GM12864 (cell line): ENCODE measurements at regions not wholly inside any gene's neighbourhood (a gene's known extent, or its start where the extent isn't known, plus 50 kb on each side); places are given as distances from the start of the nearest gene placed in this dataset.

ENCODE experiments used
- DNase-seq: peaks from one replicate; pipeline ENCODE4 v3.0.0-alpha.2; 2011; ENCODE audit warnings: low read depth
- H3K4me3 ChIP-seq: 2 replicates; pipeline ENCODE4 v1.5.1; 2011; ENCODE audit warnings: mild to moderate bottlenecking, low read depth, low read length, control low read depth
- CTCF ChIP-seq: IDR thresholded peaks from 2 replicates; pipeline ENCODE4 v1.5.1; 2011; ENCODE audit warnings: low read depth, mild to moderate bottlenecking, moderate library complexity, low read length, control low read depth, inconsistent platforms; ENCODE audit errors: missing control alignments

- H3K4me3 ChIP-seq = no peak overlapping the region
- TF ChIP-seq CTCF = no peak
- peak; percentile 15 for DNase-seq
These were observed 258.7 kb upstream of the TGFBR2 start for GRCh38 chr3:30347679-30348216.

- H3K4me3 ChIP-seq = no peak overlapping the region
- DNase-seq = no peak
- TF ChIP-seq CTCF = no peak
These were observed 256.9 kb upstream of the TGFBR2 start for GRCh38 chr3:30349507-30349906.

GRCh38 chr3:30350011-30350410 is 256.4 kb upstream of the TGFBR2 start:
- no peak for TF ChIP-seq CTCF
- no peak for DNase-seq
- H3K4me3 ChIP-seq = no peak overlapping the region

GRCh38 chr3:30350901-30351300 is 255.5 kb upstream of the TGFBR2 start:
- no peak for TF ChIP-seq CTCF
- no peak overlapping the region for H3K4me3 ChIP-seq
- no peak for DNase-seq

GRCh38 chr3:30352410-30353318 is 253.7 kb upstream of the TGFBR2 start:
- TF ChIP-seq CTCF = no peak
- no peak overlapping the region for H3K4me3 ChIP-seq
- DNase-seq = no peak

GRCh38 chr3:30353711-30354467 is 252.5 kb upstream of the TGFBR2 start:
- peak; percentile 24 for DNase-seq
- no peak overlapping the region for H3K4me3 ChIP-seq
- TF ChIP-seq CTCF = no peak
